Fibroblast of the aortic adventitia (primary cell): ENCODE measurements at regions not wholly inside any gene's neighbourhood (a gene's known extent, or its start where the extent isn't known, plus 50 kb on each side); places are given as distances from the start of the nearest gene placed in this dataset.

Experiments
- DNase-seq: peaks from one replicate; pipeline ENCODE4 v3.0.0-alpha.2; 2010; ENCODE audit warnings: low read depth
- H3K4me3 ChIP-seq: 2 replicates; pipeline ENCODE4 v1.5.1; 2011; ENCODE audit warnings: low read depth, mild to moderate bottlenecking, control low read depth, low read length, moderate library complexity
- TF ChIP-seq, protein P1 (sequence below): IDR thresholded peaks from 2 replicates; pipeline ENCODE4 v1.5.1; 2011; ENCODE audit warnings: mild to moderate bottlenecking, low read length, control low read depth, inconsistent platforms; ENCODE audit not compliant: insufficient read depth

DNA sequence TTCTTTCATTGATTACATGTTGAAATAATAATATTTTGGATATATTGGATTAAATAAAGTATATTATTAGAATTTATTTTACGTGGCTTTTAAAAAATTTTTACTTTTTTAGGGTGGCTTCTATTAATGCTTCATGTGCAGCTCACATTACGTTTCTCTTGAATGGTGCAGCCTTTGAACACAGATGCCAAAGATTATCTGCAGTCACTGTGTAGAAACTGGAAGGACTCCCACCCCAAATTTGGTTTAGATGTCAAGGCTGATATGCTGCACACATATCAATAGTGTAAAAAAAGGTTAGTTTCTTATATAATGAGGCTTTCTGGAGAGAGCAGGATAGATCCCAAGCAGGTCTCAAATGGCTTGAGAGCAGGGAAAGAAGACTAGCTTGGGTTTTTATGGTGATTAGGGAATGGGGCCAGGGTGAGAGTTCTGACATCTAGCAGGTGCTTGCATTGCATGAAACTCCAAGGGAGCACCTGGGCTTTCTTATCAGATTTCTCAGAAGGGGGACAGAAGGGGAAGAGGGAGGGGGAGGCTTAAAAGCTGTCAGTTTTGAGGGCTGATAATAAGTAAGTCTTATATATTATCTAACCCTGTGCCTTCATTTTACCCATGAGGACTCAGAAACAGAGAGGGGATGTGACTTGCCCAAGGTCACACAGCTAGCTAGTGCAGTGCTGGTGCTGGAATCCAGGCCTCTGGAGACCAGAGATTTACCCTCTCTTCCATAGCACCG is 89.6 kb downstream of the CHST2 start:
- DNase-seq: no peak
- TF ChIP-seq, protein P1, sequence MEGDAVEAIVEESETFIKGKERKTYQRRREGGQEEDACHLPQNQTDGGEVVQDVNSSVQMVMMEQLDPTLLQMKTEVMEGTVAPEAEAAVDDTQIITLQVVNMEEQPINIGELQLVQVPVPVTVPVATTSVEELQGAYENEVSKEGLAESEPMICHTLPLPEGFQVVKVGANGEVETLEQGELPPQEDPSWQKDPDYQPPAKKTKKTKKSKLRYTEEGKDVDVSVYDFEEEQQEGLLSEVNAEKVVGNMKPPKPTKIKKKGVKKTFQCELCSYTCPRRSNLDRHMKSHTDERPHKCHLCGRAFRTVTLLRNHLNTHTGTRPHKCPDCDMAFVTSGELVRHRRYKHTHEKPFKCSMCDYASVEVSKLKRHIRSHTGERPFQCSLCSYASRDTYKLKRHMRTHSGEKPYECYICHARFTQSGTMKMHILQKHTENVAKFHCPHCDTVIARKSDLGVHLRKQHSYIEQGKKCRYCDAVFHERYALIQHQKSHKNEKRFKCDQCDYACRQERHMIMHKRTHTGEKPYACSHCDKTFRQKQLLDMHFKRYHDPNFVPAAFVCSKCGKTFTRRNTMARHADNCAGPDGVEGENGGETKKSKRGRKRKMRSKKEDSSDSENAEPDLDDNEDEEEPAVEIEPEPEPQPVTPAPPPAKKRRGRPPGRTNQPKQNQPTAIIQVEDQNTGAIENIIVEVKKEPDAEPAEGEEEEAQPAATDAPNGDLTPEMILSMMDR: no peak
- H3K4me3 ChIP-seq: no peak overlapping the region

DNA sequence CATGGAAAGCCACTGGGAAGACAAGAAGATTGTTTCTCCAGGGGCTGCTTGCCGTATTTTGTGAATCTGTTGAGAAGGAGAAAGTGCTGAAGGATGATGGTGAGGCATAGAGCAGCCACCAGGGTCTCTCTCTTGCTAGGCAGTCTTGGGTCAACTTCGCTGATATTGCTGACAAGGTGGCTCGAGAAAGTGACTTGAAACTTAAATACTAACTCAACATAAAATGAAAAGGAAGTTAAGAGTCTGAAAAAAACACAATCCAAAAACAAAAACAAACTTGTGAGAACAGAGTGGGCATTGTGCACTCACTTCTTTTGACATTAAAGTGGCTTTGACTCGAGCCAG is 90.1 kb downstream of the CHST2 start:
- no peak for DNase-seq
- TF ChIP-seq, protein P1: no peak
- no peak overlapping the region for H3K4me3 ChIP-seq

DNA sequence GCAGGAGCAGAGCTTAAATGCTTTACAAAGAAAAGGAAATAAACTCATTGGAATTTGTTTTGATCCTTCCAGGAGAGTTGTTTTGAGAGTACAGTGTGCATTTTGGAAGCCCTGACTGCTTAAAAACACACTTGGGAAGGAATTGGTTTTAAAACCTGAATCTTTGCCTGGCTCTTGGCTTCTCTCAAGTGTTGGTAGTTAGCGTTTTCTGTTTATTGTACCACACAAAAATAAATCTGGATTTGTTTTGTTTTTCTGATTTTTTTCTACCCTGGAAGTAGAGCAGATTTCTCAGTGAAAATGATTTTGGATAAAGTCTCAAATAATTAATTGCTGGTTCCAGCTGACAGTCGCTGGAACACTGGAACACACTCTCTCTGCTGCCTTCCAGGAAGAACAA is 90.6 kb downstream of the CHST2 start:
- TF ChIP-seq, protein P1: no peak
- no peak for DNase-seq
- no peak overlapping the region for H3K4me3 ChIP-seq

DNA sequence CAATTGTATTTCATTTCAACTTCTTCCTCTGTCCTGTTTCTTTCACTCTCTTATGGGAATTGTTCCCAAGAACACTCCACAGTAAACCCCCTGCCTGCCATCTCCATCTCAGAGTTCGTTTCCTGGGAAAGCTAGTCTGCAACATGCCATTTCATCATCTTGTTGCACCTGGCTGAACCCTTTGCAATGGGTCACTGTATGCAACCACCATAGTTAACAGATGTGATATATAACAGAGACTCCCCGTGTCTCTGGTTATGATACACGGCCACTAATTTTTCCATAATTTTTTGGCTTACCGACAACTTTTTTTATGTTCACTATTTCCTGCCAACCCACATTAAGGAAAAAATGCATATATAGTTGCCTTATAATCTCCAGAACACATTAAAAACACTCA is 95.5 kb downstream of the CHST2 start:
- no peak for DNase-seq
- H3K4me3 ChIP-seq: no peak overlapping the region
- TF ChIP-seq, protein P1: no peak
